ENCODE measurements at regions not wholly inside any gene's neighbourhood (a gene's known extent, or its start where the extent isn't known, plus 50 kb on each side); places are given as distances from the start of the nearest gene placed in this dataset.

- TF ChIP-seq CTCF (IDR thresholded peaks at IDR 0.05) (no peak), POLR2A (IDR thresholded peaks at IDR 0.05) (no peak)
Measured at GRCh38 chr6:106906232-106906631, 68.3 kb downstream of the CD24 start.
